H9 (cell line): ENCODE measurements at regions not wholly inside any gene's neighbourhood (a gene's known extent, or its start where the extent isn't known, plus 50 kb on each side); places are given as distances from the start of the nearest gene placed in this dataset.

ENCODE experiments used
- DNase-seq: peaks from one replicate; pipeline ENCODE4 v3.0.0-alpha.2; 2017
- H2AFZ ChIP-seq: one replicate; pipeline ENCODE4 v1.6.1; 2013; ENCODE audit warnings: mild to moderate bottlenecking, low read length, control low read depth, moderate library complexity
- H2AK5ac ChIP-seq: 2 replicates; pipeline ENCODE4 v1.6.1; 2013; ENCODE audit warnings: low read length, control low read depth, mixed read lengths; ENCODE audit not compliant: insufficient read length
- H2BK120ac ChIP-seq: one replicate; pipeline ENCODE4 v1.6.1; 2013; ENCODE audit warnings: low read depth, mild to moderate bottlenecking, low read length, control low read depth, inconsistent platforms; ENCODE audit not compliant: poor library complexity, severe bottlenecking
- H2BK12ac ChIP-seq: 2 replicates; pipeline ENCODE4 v1.6.1; 2013; ENCODE audit warnings: low read length, control low read depth, mixed read lengths, low read depth; ENCODE audit not compliant: insufficient read length
- H2BK15ac ChIP-seq: 2 replicates; pipeline ENCODE4 v1.6.1; 2013; ENCODE audit warnings: low read depth, low read length, control low read depth
- H2BK20ac ChIP-seq: one replicate; pipeline ENCODE4 v1.6.1; 2013; ENCODE audit warnings: low read depth, mild to moderate bottlenecking, low read length, control low read depth, inconsistent platforms; ENCODE audit not compliant: poor library complexity, severe bottlenecking
- H2BK5ac ChIP-seq: 2 replicates; pipeline ENCODE4 v1.6.1; 2013; ENCODE audit warnings: low read length, control low read depth, mixed read lengths; ENCODE audit not compliant: insufficient read length
- H3K14ac ChIP-seq: 2 replicates; pipeline ENCODE4 v1.6.1; 2013; ENCODE audit warnings: low read length, control low read depth; ENCODE audit not compliant: insufficient read depth
- H3K18ac ChIP-seq: 2 replicates; pipeline ENCODE4 v1.6.1; 2013; ENCODE audit warnings: low read depth, mild to moderate bottlenecking, mixed read lengths, low read length, control low read depth; ENCODE audit not compliant: insufficient read length
- H3K23ac ChIP-seq: 2 replicates; pipeline ENCODE4 v1.6.1; 2013; ENCODE audit warnings: low read length, control low read depth, mixed read lengths, low read depth; ENCODE audit not compliant: insufficient read length
- H3K23me2 ChIP-seq: 2 replicates; pipeline ENCODE4 v1.6.1; 2013; ENCODE audit warnings: low read depth, mild to moderate bottlenecking, mixed read lengths, low read length, control low read depth; ENCODE audit not compliant: insufficient read length, poor library complexity, severe bottlenecking
- H3K27ac ChIP-seq: 2 replicates; pipeline ENCODE4 v1.5.1; 2013; ENCODE audit warnings: low read length, control low read depth, mixed read lengths, low read depth; ENCODE audit not compliant: insufficient read length
- H3K27me3 ChIP-seq: 2 replicates; pipeline ENCODE4 v1.6.1; 2013; ENCODE audit warnings: low read length, control low read depth, inconsistent platforms; ENCODE audit not compliant: insufficient read depth
- H3K4ac ChIP-seq: 2 replicates; pipeline ENCODE4 v1.6.1; 2013; ENCODE audit warnings: low read depth, mild to moderate bottlenecking, control low read depth, inconsistent platforms, low read length, moderate library complexity
- H3K4me1 ChIP-seq: 2 replicates; pipeline ENCODE4 v1.6.1; 2013; ENCODE audit warnings: low read length, control low read depth, inconsistent platforms; ENCODE audit not compliant: insufficient read depth
- H3K4me2 ChIP-seq: 2 replicates; pipeline ENCODE4 v1.6.1; 2013; ENCODE audit warnings: low read length, control low read depth, mixed read lengths; ENCODE audit not compliant: insufficient read length, insufficient read depth
- H3K56ac ChIP-seq: 2 replicates; pipeline ENCODE4 v1.6.1; 2013; ENCODE audit warnings: low read depth, mild to moderate bottlenecking, mixed read lengths, low read length, control low read depth; ENCODE audit not compliant: insufficient read length
- H3K79me1 ChIP-seq: 2 replicates; pipeline ENCODE4 v1.6.1; 2013; ENCODE audit warnings: low read depth, mild to moderate bottlenecking, moderate library complexity, low read length, control low read depth, inconsistent platforms; ENCODE audit not compliant: insufficient read depth, poor library complexity, severe bottlenecking
- H3K79me2 ChIP-seq: 2 replicates; pipeline ENCODE4 v1.6.1; 2013; ENCODE audit warnings: low read length, control low read depth, inconsistent platforms; ENCODE audit not compliant: insufficient read depth
- H3K9ac ChIP-seq: 2 replicates; pipeline ENCODE4 v1.6.1; 2013; ENCODE audit warnings: low read length, control low read depth, mixed read lengths; ENCODE audit not compliant: insufficient read length; ENCODE audit errors: extremely low read depth
- H3K9me3 ChIP-seq: one replicate; pipeline ENCODE4 v1.6.1; 2013; ENCODE audit warnings: low read depth, low read length, inconsistent platforms; ENCODE audit not compliant: control insufficient read depth
- H3T11ph ChIP-seq: one replicate; pipeline ENCODE4 v1.6.1; 2013; ENCODE audit warnings: mild to moderate bottlenecking, low read length, control low read depth, inconsistent platforms
- H4K20me1 ChIP-seq: one replicate; pipeline ENCODE4 v1.6.1; 2013; ENCODE audit not compliant: control insufficient read depth, insufficient read length, insufficient read depth
- H4K5ac ChIP-seq: 2 replicates; pipeline ENCODE4 v1.6.1; 2013; ENCODE audit warnings: low read depth, mild to moderate bottlenecking, mixed read lengths, low read length, control low read depth; ENCODE audit not compliant: insufficient read length
- H4K8ac ChIP-seq: replicated peaks from 2 replicates; pipeline ENCODE4 v1.6.1; 2013; ENCODE audit warnings: low read length, control low read depth, mixed read lengths, low read depth; ENCODE audit not compliant: insufficient read length
- H4K91ac ChIP-seq: 2 replicates; pipeline ENCODE4 v1.6.1; 2013; ENCODE audit warnings: low read depth, mild to moderate bottlenecking, moderate library complexity, mixed read lengths, low read length, control low read depth; ENCODE audit not compliant: insufficient read length
- H3K27ac Mint-ChIP-seq, 3 experiments: 2 replicates in 2 of 3; 3 replicates in 1 of 3; pipeline ENCODE4 v1.8.0; 2020 to 2021; ENCODE audit warnings: mixed read lengths in 3 of 3, mild to moderate bottlenecking in 1 of 3, moderate library complexity in 1 of 3
- H3K27me3 Mint-ChIP-seq: 2 replicates; pipeline ENCODE4 v1.8.0; 2021; ENCODE audit warnings: low read depth, mild to moderate bottlenecking, moderate library complexity, mixed read lengths
- H3K36me3 Mint-ChIP-seq, 3 experiments: 2 replicates in 2 of 3; 3 replicates in 1 of 3; pipeline ENCODE4 v1.8.0; 2020 to 2021; ENCODE audit warnings: low read depth in 3 of 3, mixed read lengths in 3 of 3; ENCODE audit not compliant: insufficient read depth in 1 of 3
- H3K4me1 Mint-ChIP-seq, 2 experiments: 2 replicates each; pipeline ENCODE4 v1.8.0; 2020; ENCODE audit warnings: mixed read lengths in 2 of 2
- H3K4me3 Mint-ChIP-seq, 2 experiments: 2 replicates in 1 of 2; 3 replicates in 1 of 2; pipeline ENCODE4 v1.8.0; 2020 to 2021; ENCODE audit warnings: mild to moderate bottlenecking in 2 of 2, mixed read lengths in 2 of 2, moderate library complexity in 1 of 2
- H3K9me3 Mint-ChIP-seq, 2 experiments: 2 replicates in 1 of 2; 3 replicates in 1 of 2; pipeline ENCODE4 v1.8.0; 2020; ENCODE audit warnings: mild to moderate bottlenecking in 2 of 2, mixed read lengths in 2 of 2, moderate library complexity in 1 of 2
- CTCF ChIP-seq: fragments of 200-600 bp; sonication (generic); conservative IDR thresholded peaks from 3 replicates; pipeline ENCODE4 v1.8.0; 2021; ENCODE audit warnings: antibody characterized with exemption, mild to moderate bottlenecking
- WGBS: extraction: QIAGEN DNeasy Blood & Tissue Kit; methylation state at CpG from one replicate; pipeline ENCODE4 v1.1.7; 2013; ENCODE audit warnings: missing lambda C conversion rate, low lambda C conversion rate, mixed read lengths; ENCODE audit not compliant: insufficient read length; ENCODE audit errors: extremely low coverage; 5-methylcytosine and 5-hydroxymethylcytosine counted together

DNA sequence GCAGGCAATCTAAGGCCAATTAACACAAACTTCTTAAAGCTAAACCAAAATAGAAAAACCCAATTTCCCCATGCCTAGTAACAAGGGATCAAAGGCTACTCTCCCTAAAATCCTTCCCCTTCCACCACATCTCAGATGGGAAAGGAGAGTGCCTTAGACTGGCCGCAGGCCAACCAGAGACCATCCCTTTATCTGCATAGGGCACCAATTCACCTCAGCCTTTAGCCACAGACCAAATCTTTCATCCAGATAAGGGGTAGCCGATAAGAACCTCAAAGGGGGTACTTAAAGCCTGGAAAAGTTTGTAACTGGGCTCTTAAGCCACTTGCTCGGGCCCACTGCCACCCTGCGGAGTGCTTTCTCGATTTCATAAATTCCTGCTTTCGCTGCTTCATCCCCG, 68.3 kb downstream of the TEX13C start:
- Histone ChIP-seq H3K23ac (no peak overlapping the region), H3T11ph (no peak overlapping the region), H3K79me1 (no peaks in the 10 kb centered on the region), H3K27me3 (no peaks in the 10 kb centered on the region), H3K4me2 (peak overlapping the region; percentile 76), H3K4me1 (no peaks in the 10 kb centered on the region), H3K79me2 (peaks cover 5% of the 10 kb centered on the region; the same call in 1 of the 2 replicates), H2BK120ac (no peak overlapping the region), H2AFZ (no peak overlapping the region), H3K18ac (no peak overlapping the region), H3K23me2 (peaks cover 4% of the 10 kb centered on the region), H2BK20ac (no peak overlapping the region), H3K9ac (peak overlapping the region; percentile 37), H2BK5ac (no peak overlapping the region), H2BK15ac (no peak overlapping the region), H4K91ac (no peak overlapping the region), H4K20me1 (no peaks in the 10 kb centered on the region), H3K9me3 (no peaks in the 10 kb centered on the region), H4K5ac (no peak overlapping the region), H3K14ac (no peak overlapping the region), H2AK5ac (no peak overlapping the region), H3K4ac (no peak overlapping the region), H3K27ac (peak overlapping the region; percentile 26), H3K56ac (no peak overlapping the region), H2BK12ac (no peak overlapping the region), H4K8ac (no peak overlapping the region)
- TF ChIP-seq CTCF: no peak
- Mint-ChIP-seq H3K4me1 (peaks cover 40 to 65% of the 10 kb centered on the region in 2 experiments), H3K27me3 (no peaks in the 10 kb centered on the region; the same call in 1 of the 2 replicates), H3K36me3 (peaks cover 78 to 87% (median 81%) of the 10 kb centered on the region in 3 experiments), H3K9me3 (peaks cover 5 to 26% of the 10 kb centered on the region in 2 experiments), H3K4me3 (peak overlapping the region; percentile 95 to 96), H3K27ac (peak overlapping the region; percentile 82 to 96 (median 95))
- no CpG with 5 or more reads among the region's 7 CpGs for WGBS
- no peak for DNase-seq
